VCaP (cell line): ENCODE measurements at regions not wholly inside any gene's neighbourhood (a gene's known extent, or its start where the extent isn't known, plus 50 kb on each side); places are given as distances from the start of the nearest gene placed in this dataset.
"Not testable (repeated sequence)": the region's sequence is repeated elsewhere in the genome, so short reads cannot be mapped to it uniquely, and the experiment has no call there.

Experiments
- H3K27ac ChIP-seq: fragments of 450-650 bp; 2 replicates; pipeline ENCODE4 v1.5.1; 2017
- TF ChIP-seq, protein P1 (sequence below): fragments of 450-650 bp; conservative IDR thresholded peaks from 2 replicates; pipeline ENCODE4 v1.5.1; 2017; ENCODE audit warnings: mild to moderate bottlenecking, moderate library complexity

DNA sequence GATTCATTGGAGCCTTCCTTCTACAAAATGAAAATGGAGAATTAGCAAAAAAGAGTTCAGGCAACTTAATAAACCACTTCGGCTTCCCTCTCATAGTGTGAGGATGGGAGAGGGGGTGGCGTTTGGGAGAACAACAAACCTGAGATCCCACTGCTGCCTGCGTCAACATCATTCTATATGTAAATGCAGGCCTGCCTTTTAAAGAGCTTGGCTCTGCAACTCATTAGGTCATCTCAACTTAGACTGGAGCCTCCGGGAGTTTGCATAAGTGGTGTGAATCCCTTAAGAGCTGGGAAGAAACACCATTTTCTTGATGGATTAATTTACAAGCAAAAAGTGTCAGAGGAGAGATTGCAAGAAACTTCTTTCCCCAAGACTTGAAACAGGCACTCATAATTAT is 127.6 kb upstream of the DAB1 start:
- H3K27ac ChIP-seq = no peak overlapping the region
- TF ChIP-seq, protein P1, sequence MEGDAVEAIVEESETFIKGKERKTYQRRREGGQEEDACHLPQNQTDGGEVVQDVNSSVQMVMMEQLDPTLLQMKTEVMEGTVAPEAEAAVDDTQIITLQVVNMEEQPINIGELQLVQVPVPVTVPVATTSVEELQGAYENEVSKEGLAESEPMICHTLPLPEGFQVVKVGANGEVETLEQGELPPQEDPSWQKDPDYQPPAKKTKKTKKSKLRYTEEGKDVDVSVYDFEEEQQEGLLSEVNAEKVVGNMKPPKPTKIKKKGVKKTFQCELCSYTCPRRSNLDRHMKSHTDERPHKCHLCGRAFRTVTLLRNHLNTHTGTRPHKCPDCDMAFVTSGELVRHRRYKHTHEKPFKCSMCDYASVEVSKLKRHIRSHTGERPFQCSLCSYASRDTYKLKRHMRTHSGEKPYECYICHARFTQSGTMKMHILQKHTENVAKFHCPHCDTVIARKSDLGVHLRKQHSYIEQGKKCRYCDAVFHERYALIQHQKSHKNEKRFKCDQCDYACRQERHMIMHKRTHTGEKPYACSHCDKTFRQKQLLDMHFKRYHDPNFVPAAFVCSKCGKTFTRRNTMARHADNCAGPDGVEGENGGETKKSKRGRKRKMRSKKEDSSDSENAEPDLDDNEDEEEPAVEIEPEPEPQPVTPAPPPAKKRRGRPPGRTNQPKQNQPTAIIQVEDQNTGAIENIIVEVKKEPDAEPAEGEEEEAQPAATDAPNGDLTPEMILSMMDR = no peak

DNA sequence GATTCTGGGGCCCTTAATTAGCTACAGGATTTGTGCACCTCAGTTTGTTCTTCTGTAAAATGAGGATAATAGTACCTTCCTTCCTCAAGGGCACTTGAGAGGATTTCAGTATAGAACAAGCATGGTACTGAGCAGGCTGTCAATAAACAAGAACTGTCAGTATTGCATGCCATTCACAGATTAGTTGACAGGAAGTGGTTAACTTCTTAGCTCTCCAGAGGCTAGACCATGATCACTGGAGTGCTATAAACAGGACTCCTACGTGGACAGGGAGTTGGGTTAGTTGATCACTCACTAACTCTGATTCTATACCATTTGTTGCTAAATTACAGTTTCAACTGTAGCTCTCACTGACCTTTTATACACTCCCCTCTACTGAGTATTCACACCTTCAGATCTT is 126.2 kb upstream of the DAB1 start:
- TF ChIP-seq, protein P1 = no peak
- no peak overlapping the region for H3K27ac ChIP-seq

DNA sequence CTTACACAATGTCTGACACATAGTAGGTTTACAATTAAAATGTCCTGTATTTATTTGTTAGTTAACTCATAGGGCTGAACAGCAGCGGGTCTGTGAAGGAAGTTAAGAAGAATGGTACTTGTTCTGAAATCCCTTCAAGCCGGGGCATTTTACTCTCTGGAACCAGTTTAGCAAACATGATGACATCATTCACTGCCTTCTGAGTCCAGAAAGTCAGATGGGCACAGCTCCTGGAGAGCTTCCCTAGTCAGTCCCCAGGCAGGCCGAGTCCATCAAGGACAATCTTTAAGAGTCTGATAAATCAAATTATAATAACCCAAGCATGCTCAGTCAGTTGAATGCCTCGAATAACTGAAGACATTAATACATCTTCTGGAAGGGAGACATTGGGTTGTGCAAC is 125.4 kb upstream of the DAB1 start:
- no peak overlapping the region for H3K27ac ChIP-seq
- TF ChIP-seq, protein P1 = no peak

DNA sequence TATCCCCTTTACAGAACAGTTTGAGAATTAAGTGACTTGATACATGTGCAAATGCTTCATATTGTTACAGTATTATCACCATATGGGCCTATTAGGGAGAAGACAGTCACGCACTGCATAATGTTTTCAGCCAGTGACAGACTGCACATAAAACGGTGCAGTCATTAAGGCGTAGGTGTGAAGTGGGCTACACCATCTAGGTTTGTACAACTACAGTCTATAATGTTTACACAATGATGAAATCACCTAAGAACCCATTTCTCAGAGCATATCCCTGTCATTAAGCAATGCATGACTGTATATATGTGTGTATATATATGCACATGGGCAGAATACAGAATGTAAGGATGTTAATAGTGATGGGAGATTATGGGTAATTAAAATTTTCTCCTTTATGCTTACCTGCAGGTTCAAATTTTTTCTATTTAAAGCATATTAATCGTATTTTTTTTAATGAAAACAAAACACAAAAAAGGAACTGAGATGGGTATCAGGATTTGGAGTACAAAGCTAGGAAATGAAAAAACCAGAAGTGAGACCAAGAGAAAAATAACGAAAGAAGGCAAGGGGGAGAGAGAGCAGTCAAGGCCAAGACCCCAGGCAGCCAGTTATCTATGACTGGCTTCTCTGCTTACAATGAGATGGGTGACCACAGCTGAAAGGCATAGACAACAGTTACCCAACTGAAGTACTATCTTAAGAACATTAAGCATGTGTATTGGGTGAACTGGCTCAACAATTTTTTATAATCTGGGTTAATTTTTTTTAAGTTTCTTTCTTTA is 122.9 kb upstream of the DAB1 start:
- TF ChIP-seq, protein P1 = no peak
- no peak overlapping the region for H3K27ac ChIP-seq

DNA sequence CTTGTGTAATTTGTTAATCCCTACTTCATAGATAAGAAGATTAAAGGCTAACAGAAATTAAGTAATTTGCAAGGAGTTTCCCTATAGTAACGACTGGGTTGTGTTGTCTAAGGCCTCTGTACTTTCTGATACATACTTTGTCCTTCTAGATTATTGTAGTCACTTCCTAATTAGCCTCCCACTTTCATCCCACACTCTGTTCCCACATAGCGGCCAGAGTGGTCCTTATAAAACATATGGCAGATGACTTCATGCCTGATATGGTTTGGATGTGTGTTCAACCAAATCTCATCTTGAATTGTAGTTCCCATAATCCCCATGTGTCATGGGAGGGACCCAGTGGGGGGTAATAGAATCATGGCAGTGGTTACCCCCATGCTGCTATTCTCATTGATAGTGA is 120.5 kb upstream of the DAB1 start:
- TF ChIP-seq, protein P1 = no peak
- H3K27ac ChIP-seq = no peak overlapping the region

DNA sequence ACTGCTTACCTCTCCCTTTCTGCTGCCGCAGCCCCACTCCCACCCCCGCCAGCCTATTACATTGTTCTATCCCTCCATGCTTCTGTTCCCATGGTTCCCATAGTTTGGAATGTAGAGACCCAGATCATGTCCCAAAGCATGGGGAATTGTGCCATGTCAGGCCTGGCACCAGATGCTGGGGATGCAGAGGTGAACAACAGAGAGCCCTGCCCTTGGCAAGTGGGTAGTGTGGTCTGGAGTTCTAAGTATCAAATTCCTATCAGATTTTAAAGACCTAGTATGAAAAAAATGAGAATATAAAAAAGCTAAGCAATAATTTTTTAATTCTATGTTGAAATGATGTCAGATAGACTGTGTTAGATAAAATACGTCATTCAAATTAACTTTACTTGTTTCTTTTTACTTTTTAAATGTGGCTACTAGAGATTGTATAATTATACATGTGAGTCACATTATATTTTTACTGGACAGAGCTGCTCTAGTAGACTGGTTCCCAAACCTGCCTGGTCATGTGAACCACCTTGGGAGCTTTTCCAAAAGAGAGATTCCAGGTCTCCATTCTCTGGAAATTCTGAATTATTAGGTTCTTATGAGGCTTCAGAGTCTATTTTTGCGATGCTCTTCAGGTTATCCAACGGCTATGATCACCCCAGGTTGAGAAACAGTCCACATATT is 113.0 kb upstream of the DAB1 start:
- TF ChIP-seq, protein P1 = no peak
- H3K27ac ChIP-seq = no peak overlapping the region

DNA sequence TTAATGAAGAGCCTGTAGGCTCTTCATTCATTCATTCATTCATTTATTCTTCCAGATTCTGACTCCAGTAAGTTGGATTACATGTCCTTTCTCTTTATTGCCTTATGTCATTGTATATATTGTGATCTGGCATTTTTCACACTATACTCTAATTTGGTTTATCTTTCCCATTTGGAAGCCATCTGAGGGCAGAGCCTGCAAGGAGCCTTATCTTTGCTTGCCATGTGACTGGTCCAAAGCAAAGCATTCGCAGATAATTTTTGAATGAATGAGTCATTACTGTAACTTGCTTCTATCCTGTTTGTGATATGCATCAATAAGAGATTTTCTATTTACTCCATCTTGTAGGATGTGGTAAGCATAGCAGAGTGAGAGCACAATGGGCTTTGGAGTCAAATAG is 108.4 kb upstream of the DAB1 start:
- no peak overlapping the region for H3K27ac ChIP-seq
- TF ChIP-seq, protein P1 = no peak

DNA sequence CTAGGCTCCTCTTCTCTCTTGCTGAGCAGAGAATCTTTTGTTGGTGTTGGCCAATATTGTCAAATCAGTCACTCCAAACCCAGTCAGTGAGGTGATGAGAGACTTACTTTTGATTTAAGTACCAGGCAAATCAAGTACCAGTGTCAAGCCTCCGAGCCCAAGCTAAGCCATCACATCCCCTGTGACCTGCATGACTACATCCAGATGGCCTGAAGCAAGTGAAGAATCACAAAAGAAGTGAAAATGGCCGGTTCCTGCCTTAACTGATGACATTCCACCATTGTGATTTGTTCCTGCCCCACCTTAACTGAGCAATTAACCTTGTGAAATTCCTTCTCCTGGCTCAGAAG is 107.0 kb upstream of the DAB1 start:
- H3K27ac ChIP-seq = not testable (repeated sequence)
